Activated CD8-positive, alpha-beta T cell treated with anti-CD3 and anti-CD28 coated beads for 36 hours (primary cell): ENCODE measurements at regions not wholly inside any gene's neighbourhood (a gene's known extent, or its start where the extent isn't known, plus 50 kb on each side); places are given as distances from the start of the nearest gene placed in this dataset.
A peak's percentile ranks its signal among the peaks of the same experiment; 100 is the strongest.

Experiments
- ATAC-seq: fragments of 200-7000 bp; cut with Tn5 transposase; one replicate; pipeline ENCODE4 v1.10.0; 2021; ENCODE audit warnings: mild to moderate bottlenecking, moderate library complexity
- CTCF ChIA-PET: fragments of 350-600 bp; sonication (Branson Sonifier 250); formaldehyde crosslinking; loops from one replicate; lab custom pipeline; 2021; ENCODE audit warnings: antibody characterized with exemption; lab: Charles Lee
- POLR2A ChIA-PET: fragments of 350-600 bp; sonication (Branson Sonifier 250); formaldehyde crosslinking; loops from one replicate; lab custom pipeline; 2021; ENCODE audit warnings: antibody characterized with exemption; lab: Charles Lee
- DNase-seq: peaks from one replicate; pipeline ENCODE4 v3.0.0-alpha.2; 2020
- H3K27ac Mint-ChIP-seq: one replicate; pipeline ENCODE4 v1.8.0; 2021; ENCODE audit warnings: mild to moderate bottlenecking, mixed read lengths
- H3K27me3 Mint-ChIP-seq: one replicate; pipeline ENCODE4 v1.8.0; 2021; ENCODE audit warnings: mixed read lengths
- H3K36me3 Mint-ChIP-seq: one replicate; pipeline ENCODE4 v1.8.0; 2021; ENCODE audit warnings: low read depth, mixed read lengths
- H3K4me1 Mint-ChIP-seq: one replicate; pipeline ENCODE4 v1.8.0; 2021; ENCODE audit warnings: low read depth, mixed read lengths
- H3K4me3 Mint-ChIP-seq: one replicate; pipeline ENCODE4 v1.8.0; 2021; ENCODE audit warnings: mild to moderate bottlenecking, moderate library complexity, mixed read lengths
- H3K9me3 Mint-ChIP-seq: one replicate; pipeline ENCODE4 v1.8.0; 2021; ENCODE audit warnings: mixed read lengths
- intact Hi-C: fragments of 100-400 bp; cut with micrococcal nuclease; formaldehyde crosslinking; loops from one replicate; pipeline ENCODE4 v1.10.0; 2022
- TF ChIP-seq, protein P1 (sequence below): fragments of 200-600 bp; IDR thresholded peaks from one replicate; pipeline ENCODE4 v1.8.0; 2022; ENCODE audit warnings: antibody characterized with exemption, mild to moderate bottlenecking

GRCh38 chr4:177194906-177195305 lies 114.8 kb upstream of the NEIL3 start:
- Mint-ChIP-seq H3K27me3 (no peaks in the 10 kb centered on the region), H3K4me3 (no peak overlapping the region), H3K4me1 (no peaks in the 10 kb centered on the region), H3K36me3 (no peaks in the 10 kb centered on the region), H3K27ac (no peak overlapping the region), H3K9me3 (no peaks in the 10 kb centered on the region)
- DNase-seq (no peak), ATAC-seq (no peak)
- TF ChIP-seq, protein P1, sequence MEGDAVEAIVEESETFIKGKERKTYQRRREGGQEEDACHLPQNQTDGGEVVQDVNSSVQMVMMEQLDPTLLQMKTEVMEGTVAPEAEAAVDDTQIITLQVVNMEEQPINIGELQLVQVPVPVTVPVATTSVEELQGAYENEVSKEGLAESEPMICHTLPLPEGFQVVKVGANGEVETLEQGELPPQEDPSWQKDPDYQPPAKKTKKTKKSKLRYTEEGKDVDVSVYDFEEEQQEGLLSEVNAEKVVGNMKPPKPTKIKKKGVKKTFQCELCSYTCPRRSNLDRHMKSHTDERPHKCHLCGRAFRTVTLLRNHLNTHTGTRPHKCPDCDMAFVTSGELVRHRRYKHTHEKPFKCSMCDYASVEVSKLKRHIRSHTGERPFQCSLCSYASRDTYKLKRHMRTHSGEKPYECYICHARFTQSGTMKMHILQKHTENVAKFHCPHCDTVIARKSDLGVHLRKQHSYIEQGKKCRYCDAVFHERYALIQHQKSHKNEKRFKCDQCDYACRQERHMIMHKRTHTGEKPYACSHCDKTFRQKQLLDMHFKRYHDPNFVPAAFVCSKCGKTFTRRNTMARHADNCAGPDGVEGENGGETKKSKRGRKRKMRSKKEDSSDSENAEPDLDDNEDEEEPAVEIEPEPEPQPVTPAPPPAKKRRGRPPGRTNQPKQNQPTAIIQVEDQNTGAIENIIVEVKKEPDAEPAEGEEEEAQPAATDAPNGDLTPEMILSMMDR: no peak
- intact Hi-C loops: no loop called here
- ChIA-PET CTCF (interaction anchor here (0.6 kb wide), 1 partner anchor 1981 kb away, joined by 3 read pairs; no protein-coding TSS in a partner anchor), POLR2A (no interaction called here)

GRCh38 chr4:177196615-177197014 lies 113.1 kb upstream of the NEIL3 start:
- TF ChIP-seq, protein P1: no peak
- intact Hi-C loops: no loop called here
- no peak overlapping the region for H3K27ac Mint-ChIP-seq
- H3K36me3 Mint-ChIP-seq: no peaks in the 10 kb centered on the region
- H3K4me3 Mint-ChIP-seq: no peak overlapping the region
- DNase-seq: no peak
- no peak for ATAC-seq
- no peaks in the 10 kb centered on the region for H3K4me1 Mint-ChIP-seq
- no peaks in the 10 kb centered on the region for H3K27me3 Mint-ChIP-seq
- POLR2A ChIA-PET: no interaction called here
- H3K9me3 Mint-ChIP-seq: no peaks in the 10 kb centered on the region
- CTCF ChIA-PET: no interaction called here

DNA sequence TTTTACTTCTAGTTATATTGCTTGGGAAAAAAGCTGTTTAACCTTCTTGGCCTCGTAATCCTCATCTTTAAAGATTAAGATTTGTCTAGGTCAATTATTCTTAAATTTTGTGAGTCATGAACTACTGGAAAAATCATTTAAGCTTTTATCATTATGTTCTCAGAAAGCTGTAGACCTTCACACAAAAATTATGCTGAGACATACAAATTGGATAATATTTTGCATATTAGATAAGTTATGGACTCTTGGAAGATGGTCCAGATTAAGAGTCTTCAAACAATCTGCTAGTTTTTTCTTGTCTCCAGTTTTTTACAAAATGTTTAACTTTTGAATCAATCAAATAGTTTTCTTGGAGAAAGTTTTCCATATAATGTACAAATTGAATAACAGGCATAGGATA lies 108.1 kb upstream of the NEIL3 start:
- ATAC-seq (no peak), DNase-seq (no peak)
- no peaks in the 10 kb centered on the region for H3K4me1 Mint-ChIP-seq
- no peaks in the 10 kb centered on the region for H3K36me3 Mint-ChIP-seq
- H3K9me3 Mint-ChIP-seq: no peaks in the 10 kb centered on the region
- H3K27ac Mint-ChIP-seq: no peak overlapping the region
- intact Hi-C loops: no loop called here
- ChIA-PET CTCF (interaction anchor here (1.1 kb wide), 1 partner anchor 12 kb away, joined by 3 read pairs; no protein-coding TSS in a partner anchor), POLR2A (no interaction called here)
- H3K4me3 Mint-ChIP-seq: no peak overlapping the region
- TF ChIP-seq, protein P1: no peak
- H3K27me3 Mint-ChIP-seq: peaks cover 4% of the 10 kb centered on the region

DNA sequence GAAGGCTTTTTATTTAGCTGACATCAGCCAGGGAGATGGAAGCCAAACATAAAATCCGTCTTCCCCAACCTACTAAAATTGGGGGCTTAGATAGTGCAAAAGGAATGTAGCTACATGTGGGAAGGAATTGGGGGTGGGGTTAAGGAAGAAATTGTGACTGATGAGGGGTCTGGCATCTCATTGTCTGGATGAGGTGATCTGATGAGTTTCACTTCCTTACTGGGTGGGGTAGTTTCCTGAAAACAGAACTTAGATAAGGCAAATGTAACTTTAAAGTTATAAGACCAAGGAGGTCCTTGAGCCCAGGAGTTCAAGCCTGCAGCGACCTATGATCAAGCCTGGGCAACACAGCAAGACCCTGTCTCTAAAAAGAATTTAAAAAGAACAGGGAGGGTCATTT lies 105.5 kb upstream of the NEIL3 start:
- POLR2A ChIA-PET: interaction anchor here (0.6 kb wide), 1 partner anchor 23 kb away, joined by 3 read pairs; no protein-coding TSS in a partner anchor
- no peaks in the 10 kb centered on the region for H3K36me3 Mint-ChIP-seq

DNA sequence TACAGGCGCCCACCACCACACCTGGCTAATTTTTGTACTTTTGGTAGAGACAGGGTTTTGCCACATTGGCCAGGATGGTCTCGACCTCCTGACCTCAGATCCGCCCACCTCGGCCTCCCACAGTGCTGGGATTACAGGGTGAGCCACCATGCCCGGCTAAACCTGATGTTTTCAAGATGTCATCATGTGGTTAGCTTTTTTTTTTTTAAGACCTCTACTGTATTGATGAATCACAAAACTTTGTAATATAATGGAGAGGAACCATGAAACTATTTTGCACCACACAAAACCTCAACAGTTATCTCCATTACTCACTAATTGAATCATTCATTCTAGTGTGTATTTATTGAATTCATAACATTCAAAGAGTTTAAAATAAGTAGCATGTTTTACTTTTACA lies 94.7 kb upstream of the NEIL3 start:
- POLR2A ChIA-PET: no interaction called here
- intact Hi-C loops: no loop called here
- CTCF ChIA-PET: no interaction called here
- Mint-ChIP-seq H3K36me3 (no peaks in the 10 kb centered on the region), H3K27me3 (peaks cover 2% of the 10 kb centered on the region), H3K27ac (no peak overlapping the region), H3K4me3 (no peak overlapping the region), H3K4me1 (no peaks in the 10 kb centered on the region), H3K9me3 (no peaks in the 10 kb centered on the region)
- DNase-seq (peak; percentile 47), ATAC-seq (peak; percentile 53)
- TF ChIP-seq, protein P1: no peak

More for the DNA sequence above, 105.5 kb upstream of the NEIL3 start:
- Mint-ChIP-seq H3K27me3 (peaks cover 4% of the 10 kb centered on the region), H3K4me1 (no peaks in the 10 kb centered on the region), H3K27ac (no peak overlapping the region), H3K4me3 (no peak overlapping the region), H3K9me3 (no peaks in the 10 kb centered on the region)
- DNase-seq (no peak), ATAC-seq (no peak)
- CTCF ChIA-PET: no interaction called here
- TF ChIP-seq, protein P1: no peak
- intact Hi-C loops: no loop called here
